ENCODE measurements at regions not wholly inside any gene's neighbourhood (a gene's known extent, or its start where the extent isn't known, plus 50 kb on each side); places are given as distances from the start of the nearest gene placed in this dataset.

GRCh38 chr1:216984536-216984935 lies 261.3 kb upstream of the ESRRG start:
- no peak for TF ChIP-seq POLR2A (IDR thresholded peaks at IDR 0.05)
- TF ChIP-seq, protein P1, sequence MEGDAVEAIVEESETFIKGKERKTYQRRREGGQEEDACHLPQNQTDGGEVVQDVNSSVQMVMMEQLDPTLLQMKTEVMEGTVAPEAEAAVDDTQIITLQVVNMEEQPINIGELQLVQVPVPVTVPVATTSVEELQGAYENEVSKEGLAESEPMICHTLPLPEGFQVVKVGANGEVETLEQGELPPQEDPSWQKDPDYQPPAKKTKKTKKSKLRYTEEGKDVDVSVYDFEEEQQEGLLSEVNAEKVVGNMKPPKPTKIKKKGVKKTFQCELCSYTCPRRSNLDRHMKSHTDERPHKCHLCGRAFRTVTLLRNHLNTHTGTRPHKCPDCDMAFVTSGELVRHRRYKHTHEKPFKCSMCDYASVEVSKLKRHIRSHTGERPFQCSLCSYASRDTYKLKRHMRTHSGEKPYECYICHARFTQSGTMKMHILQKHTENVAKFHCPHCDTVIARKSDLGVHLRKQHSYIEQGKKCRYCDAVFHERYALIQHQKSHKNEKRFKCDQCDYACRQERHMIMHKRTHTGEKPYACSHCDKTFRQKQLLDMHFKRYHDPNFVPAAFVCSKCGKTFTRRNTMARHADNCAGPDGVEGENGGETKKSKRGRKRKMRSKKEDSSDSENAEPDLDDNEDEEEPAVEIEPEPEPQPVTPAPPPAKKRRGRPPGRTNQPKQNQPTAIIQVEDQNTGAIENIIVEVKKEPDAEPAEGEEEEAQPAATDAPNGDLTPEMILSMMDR (IDR thresholded peaks at IDR 0.05), result no peak
